Activated naive CD4-positive, alpha-beta T cell (primary cell): ENCODE measurements at regions not wholly inside any gene's neighbourhood (a gene's known extent, or its start where the extent isn't known, plus 50 kb on each side); places are given as distances from the start of the nearest gene placed in this dataset.
A peak's percentile ranks its signal among the peaks of the same experiment; 100 is the strongest.

Source experiments
- DNase-seq, 4 experiments: peaks; one replicate each; lab custom pipeline; 2025; lab: John Stamatoyannopoulos, UW

DNA sequence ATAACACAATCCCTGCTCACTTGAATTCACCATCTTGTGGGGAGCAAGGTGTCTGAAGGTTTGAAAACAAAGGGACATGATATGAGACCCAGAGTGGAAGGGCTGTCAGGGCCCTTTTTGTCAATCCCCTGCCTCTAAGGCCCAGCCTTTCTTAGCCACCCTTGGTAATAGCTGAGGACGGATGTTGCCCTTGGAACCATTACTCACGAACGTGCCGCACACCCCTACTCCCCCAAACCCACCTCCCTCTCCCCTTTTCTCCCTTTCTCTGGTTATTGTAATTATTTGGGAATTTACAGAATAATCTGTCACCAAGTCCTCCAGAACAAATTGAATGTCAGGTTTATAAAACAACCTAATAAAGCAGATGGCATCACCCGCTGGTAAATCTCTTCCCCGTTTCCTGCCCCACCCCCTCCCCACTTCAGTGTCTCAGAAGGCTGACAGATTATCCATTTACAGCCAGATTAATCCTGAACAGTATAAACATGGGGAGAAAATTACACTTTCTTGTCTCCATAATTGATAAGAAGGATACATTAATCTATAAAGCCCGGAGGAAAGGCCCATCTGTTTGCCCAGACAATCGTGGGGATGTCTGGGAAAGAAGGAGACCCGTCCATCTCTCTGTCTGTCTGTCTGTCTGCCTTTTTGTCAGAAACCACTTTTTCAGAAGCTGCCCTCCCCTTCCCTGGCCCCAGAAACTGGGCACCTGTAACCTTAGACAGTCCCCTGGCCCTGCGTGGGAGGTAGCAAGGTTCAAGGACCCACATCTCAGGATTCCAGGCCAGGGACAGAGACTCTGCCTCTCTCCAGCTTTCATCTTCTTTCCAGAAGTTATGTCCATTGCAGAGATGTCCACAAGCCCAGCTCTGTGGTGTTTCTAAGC lies 60.6 kb upstream of the CD34 start:
- no peak for DNase-seq

DNA sequence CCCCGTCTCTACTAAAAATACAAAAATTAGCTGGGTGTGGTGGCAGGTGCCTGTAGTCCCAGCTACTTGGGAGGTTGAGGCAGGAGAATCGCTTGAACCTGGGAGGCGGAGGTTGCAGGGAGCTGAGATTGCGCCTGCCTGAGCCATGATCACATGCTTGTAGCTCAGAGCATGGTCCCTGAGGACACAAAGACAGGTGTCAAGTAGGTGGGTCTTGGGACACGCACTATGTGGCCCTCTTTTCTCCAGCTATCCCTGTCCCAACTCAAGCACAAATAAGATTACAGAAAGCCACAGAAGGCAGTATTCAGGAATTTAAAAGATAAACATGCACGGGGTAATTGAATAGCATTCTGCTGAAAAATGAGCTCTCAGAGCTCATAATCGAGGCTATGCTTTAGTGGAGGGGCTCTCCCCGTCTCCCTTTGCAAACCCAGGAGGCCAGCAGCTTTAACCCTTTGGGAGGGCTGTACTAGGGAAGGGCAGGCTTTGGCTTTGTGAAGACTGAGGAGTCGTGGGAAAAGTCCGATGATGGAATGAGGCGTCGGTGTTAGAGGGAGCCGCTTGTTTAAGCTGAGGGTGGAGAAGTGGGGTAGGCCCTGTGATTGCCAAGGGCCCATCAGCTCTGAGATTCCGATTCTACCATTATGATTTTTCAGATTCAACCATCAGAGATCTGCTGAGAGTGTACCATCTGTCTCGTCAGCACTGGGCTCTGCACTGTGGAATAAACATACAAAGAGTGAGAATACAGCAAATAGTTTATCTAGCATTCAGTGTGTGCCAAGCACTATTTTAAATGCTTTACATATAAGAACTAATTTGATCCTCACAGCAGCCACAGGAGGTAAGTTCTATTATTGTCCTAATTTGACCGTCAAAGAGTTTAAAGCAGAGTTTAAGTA lies 59.7 kb upstream of the CD34 start:
- no peak for DNase-seq

DNA sequence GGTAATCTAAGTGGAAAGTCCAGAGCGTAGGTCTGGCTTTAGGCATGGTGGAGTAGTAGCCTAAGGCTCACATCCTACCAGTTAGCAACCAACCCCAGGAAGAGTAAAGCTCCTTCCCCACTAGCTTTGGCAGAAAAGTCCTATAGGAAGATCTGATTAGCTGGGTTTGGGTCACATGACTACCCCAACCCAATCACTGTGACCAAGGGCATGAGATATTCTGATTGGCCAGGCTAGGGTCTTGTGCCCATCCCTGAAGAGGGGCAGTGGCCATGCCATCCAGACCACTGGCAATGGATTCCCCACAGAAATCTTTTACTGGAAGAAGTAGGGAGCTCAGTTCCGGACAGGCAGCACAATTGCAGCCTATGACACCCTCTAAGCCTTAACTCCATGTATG lies 58.6 kb upstream of the CD34 start:
- DNase-seq: no peak

DNA sequence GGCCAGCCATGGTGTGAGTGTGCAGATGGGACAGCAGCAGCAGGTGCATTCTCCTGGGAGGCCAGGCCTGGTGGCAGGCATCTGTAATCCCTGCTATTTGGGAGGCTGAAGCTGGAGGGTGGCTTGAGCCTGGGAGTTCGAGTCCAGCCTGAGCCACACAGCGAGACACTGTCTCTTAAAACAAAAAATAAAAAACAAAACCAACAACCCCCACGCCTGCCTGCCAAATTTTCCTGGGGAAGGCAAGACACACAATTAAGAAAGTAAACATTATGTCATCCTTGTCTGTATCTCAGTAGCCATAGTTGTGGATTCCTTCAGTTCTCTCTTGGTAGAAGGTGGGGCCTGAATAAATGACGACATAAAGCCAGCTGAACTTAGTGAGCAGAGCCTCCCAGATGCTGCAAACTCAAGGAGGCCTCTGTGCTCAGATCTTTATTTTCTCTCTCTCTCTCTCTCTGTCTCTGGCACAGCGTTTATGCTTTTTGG lies 57.6 kb upstream of the CD34 start:
- no peak for DNase-seq

DNA sequence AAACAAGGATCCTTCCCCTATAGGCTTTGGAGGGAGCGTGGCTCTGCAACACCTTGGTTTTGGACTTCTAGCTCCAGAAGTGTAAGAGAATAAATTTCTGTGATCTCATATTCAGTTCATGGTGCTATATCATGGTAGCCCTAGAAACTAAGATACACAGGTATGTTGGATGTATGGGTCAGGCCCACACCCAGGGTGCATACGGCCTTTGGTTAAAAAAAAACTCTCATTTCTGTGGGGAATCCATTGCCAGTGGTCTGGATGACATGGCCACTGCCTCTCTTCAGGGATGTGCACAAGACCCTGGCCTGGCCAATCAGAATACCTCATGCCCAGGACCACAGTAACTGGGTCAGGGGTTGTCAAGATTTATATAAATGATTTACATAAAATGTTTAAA lies 56.8 kb upstream of the CD34 start:
- no peak for DNase-seq

DNA sequence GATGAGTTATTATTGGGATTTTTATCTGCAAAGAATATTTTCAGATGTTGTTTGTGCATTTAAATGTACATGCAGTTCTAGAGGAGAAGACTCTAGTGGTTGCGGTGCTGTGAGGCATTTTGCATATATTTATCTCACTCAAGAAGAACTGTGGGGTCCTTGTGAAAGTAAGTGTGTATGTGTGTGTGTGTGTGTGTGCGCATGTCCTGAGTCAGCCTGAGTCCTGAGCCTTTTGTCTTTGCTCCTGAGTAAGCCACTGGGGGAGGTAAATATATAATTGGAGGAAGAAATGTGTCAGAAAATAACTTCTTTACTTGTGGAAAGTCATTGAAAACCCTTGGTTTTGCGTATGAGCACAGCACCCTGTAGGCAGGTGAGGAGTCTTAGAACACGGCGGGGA lies 55.6 kb upstream of the CD34 start:
- no peak for DNase-seq

DNA sequence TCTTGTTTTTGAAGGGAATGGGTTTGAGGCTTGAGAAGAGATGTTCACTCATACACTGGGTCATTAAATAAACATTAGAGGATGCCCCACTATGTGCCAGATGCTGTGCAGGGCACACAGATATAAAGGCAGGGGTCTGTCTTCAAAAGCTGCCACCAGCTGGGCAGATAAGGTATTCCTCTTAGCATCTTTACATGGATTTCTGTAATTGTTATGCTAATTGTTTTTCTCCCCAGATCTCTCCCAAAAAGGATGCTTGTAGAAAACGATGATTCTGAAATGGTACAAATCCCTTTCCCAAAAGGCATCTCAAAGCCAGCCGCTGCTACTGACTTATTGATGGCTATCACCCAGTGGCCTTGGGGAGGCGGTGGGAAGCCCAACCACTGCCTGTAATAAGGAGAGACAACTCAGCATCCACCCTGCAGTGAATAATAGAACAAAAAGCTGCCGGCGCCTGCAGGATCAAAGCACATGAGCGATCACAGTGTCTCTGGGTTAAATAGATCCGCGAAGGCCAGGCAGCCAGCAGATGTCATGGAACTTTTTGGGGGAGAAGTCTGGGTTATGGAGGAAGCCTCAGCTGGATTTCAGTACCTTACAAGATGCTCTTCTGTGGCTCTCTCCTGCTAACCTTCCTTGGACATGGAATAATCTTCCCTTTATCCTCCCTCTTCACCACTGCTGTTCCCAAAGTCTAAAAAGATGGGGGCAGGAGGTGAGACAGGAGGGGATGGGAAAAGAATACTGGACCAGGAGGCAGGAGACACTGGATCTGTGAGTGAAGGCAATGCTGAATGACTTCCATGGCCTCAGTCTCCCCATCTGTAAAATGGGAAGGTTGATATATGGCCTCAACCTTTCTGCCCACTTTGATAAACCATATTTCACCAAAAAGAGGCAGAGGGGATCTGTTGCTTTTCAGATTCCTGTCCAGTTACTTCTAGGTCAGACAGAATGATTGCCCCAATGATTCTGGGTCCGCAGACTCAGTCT lies 54.8 kb upstream of the CD34 start:
- DNase-seq: no peak

DNA sequence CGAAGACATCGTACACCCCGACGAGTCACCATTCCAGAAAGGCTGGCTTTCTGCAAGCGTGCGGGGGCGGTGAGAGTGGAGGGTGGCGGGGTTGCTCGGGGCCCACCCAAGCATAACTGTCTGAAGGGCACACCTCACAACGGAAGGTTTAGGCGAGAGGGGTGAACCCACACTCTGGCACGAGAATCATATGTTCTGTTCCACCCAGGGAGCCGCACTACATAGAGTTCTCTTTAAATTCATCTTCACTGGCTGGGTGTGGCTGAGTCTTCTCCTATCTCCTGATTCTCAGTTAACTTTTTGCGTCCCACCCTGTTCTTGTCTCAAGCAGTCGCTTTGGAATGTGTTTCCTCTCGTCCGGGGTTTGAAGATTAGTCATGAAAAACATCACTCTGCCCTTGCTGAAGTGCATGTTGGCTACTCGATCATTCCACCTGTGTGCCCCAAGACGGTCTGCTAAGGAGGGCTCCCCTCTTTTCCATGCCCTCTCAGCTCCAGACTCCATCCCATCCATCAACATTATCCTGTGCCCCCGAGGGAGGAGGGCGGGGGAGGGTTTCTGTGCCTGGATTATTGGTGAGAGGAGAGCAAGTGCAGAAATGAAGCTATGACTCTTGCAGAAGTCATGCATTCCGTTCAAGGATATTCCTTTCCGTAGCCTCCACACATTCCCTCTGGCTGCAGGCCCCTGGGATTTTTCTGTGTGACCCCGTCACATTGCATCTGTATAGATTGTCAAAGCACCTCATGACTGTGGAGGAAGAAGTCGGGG lies 53.5 kb upstream of the CD34 start:
- DNase-seq: no peak

DNA sequence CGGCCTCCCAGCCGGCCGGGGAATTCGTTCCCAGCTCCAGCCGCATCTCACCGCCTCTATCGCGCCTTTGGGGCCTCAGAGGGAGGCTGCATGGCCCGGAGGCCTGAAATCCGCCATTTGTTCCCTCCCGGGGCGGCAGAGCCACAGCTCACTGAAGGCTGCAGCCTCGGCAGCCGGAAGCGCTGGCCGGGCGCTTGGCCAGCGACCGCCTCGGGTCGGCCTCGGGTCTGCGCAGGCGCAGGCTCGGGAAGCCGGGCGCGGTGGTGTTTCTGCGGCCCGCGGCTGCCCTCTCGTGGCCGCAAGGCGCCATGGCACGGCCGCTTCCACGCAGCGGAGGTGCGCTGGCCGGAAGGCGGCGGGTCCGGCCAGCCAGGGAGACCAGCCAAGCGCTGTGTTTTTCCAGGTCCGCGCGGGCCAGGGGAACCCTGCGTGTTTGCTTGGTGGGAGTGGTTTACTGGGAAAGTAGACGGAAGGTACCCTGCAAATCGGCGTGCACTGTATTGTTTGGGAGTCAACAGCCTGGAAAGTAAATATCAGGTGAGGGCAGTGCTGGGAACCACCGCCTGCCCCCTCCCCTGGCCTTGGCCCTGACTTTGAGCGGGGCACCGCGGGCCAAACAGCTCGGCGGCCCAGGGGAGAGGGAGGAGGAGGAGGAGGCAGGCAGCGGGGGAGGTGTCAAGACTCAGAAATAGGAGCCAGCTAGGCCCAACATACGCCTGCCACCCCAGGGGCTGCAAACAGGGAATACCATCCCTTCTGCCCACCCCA lies 52.7 kb upstream of the CD34 start:
- DNase-seq: peak; percentile 46 to 81 (median 68)

DNA sequence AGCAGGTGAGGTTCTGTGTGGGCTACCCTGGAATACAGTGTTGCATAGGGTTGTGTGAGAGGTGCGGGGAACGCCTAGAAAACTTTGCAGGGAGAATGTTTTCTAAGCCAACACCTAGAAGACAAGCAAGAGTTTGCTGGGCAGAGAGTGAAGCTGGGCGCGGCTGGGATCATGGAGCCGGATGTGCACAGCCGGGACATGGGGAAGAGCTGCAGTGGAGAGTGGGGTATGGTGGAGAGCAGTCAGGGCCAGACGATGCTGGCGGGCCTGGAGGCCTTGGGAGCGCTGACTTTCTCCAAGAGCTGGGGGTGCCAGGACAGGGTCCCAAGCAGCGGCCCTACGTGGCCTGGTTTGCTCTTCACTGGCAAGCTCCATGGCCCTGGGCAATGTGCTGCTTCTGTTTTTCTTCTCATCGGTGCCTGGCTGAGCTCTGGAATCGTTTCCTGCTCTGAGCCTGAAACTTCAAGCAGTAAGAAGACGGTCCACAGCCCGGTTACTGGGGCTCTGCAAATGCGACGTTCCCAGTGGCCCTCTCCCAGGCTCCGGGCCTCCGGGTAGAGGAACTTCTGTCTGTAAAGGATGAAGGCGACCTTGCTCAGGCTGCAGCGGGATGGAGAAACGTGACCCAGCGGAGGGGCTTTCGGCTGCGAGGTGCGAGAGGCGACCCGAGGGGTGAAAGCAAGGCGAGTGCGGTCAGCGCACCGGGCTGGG lies 51.9 kb upstream of the CD34 start:
- no peak for DNase-seq
